ENCODE measurements at regions not wholly inside any gene's neighbourhood (a gene's known extent, or its start where the extent isn't known, plus 50 kb on each side); places are given as distances from the start of the nearest gene placed in this dataset.

DNA sequence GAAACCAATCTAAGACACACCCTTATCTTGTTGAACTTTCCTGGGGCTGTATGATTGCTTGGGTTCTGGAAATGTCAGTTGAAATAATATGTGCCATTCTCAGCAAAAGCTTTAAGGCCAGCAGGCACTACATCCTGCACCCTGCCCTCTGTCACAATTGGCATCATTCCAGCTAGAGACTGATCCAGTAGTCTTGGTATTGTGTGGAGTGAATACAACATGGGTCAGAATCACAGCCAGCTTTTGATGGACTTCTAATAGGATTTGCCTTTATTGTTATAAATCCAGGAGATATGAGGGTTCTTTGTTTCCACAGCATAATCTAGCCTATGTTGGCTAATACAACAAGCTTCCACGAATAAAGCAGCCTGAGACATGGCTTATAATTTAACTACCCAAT, 617.0 kb upstream of the CDH2 start:
- TF ChIP-seq, protein P1, sequence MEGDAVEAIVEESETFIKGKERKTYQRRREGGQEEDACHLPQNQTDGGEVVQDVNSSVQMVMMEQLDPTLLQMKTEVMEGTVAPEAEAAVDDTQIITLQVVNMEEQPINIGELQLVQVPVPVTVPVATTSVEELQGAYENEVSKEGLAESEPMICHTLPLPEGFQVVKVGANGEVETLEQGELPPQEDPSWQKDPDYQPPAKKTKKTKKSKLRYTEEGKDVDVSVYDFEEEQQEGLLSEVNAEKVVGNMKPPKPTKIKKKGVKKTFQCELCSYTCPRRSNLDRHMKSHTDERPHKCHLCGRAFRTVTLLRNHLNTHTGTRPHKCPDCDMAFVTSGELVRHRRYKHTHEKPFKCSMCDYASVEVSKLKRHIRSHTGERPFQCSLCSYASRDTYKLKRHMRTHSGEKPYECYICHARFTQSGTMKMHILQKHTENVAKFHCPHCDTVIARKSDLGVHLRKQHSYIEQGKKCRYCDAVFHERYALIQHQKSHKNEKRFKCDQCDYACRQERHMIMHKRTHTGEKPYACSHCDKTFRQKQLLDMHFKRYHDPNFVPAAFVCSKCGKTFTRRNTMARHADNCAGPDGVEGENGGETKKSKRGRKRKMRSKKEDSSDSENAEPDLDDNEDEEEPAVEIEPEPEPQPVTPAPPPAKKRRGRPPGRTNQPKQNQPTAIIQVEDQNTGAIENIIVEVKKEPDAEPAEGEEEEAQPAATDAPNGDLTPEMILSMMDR (conservative IDR thresholded peaks at IDR 0.05), result no peak
- no peak for TF ChIP-seq ZFX (IDR thresholded peaks at IDR 0.05)
